SK-N-SH (cell line): ENCODE measurements at regions not wholly inside any gene's neighbourhood (a gene's known extent, or its start where the extent isn't known, plus 50 kb on each side); places are given as distances from the start of the nearest gene placed in this dataset.

Experiments used
- CTCF ChIA-PET: fragments of 300-600, 350-600 bp; formaldehyde crosslinking; extraction: SDS; loops from one replicate; lab custom pipeline; 2021; lab: Yijun Ruan, JAX
- POLR2A ChIA-PET: fragments of 350-600 bp; sonication (Branson Sonifier 250); formaldehyde crosslinking; extraction: SDS; loops from one replicate; lab custom pipeline; 2020; ENCODE audit warnings: antibody characterized with exemption, inconsistent platforms; lab: Yijun Ruan, JAX
- DNase-seq: peaks from one replicate; pipeline ENCODE4 v3.0.0; 2012
- H2AFZ ChIP-seq: fragments of 200-600 bp; sonication (generic); 2 replicates; pipeline ENCODE4 v1.8.1; 2016; ENCODE audit warnings: antibody characterized with exemption, mild to moderate bottlenecking, low read depth
- H3F3A ChIP-seq: fragments of 200-600 bp; sonication (generic); replicated peaks from 2 replicates; pipeline ENCODE3; 2016; ENCODE audit warnings: antibody characterized with exemption, mild to moderate bottlenecking; ENCODE audit not compliant: insufficient read depth
- H3K27ac ChIP-seq, 2 experiments: fragments of 200-500 bp in 1 of 2; fragments of 200-600 bp in 1 of 2; sonication (Bioruptor generic) in 1 of 2; sonication (generic), shearing (Covaris generic) in 1 of 2; 2 replicates each; pipeline versions ENCODE4 v1.5.1 to v1.6.1; 2014 to 2016; ENCODE audit warnings: low read depth in 2 of 2, inconsistent platforms in 1 of 2, low read length in 1 of 2, mild to moderate bottlenecking in 1 of 2, mixed read lengths in 1 of 2
- H3K27me3 ChIP-seq: fragments of 200-600 bp; sonication (generic), shearing (Covaris generic); 2 replicates; pipeline ENCODE4 v1.6.1; 2016; ENCODE audit warnings: mixed run types; ENCODE audit not compliant: insufficient read depth
- H3K36me3 ChIP-seq, 2 experiments: fragments of 200-500 bp in 1 of 2; fragments of 200-600 bp in 1 of 2; sonication (Bioruptor generic) in 1 of 2; sonication (generic) in 1 of 2; replicated peaks in 1 of 2; 2 replicates each; pipeline versions ENCODE3 to v1.5.1; 2014 to 2016; ENCODE audit warnings: low read length in 1 of 2, mild to moderate bottlenecking in 1 of 2; ENCODE audit not compliant: insufficient read depth in 2 of 2, control insufficient read depth in 1 of 2
- H3K4me1 ChIP-seq, 2 experiments: fragments of 200-500 bp in 1 of 2; fragments of 200-600 bp in 1 of 2; sonication (Bioruptor generic) in 1 of 2; sonication (generic), shearing (Covaris generic) in 1 of 2; 2 replicates each; pipeline versions ENCODE4 v1.5.1 to v1.6.1; 2014 to 2016; ENCODE audit warnings: low read depth in 1 of 2, low read length in 1 of 2, mixed run types in 1 of 2; ENCODE audit not compliant: insufficient read depth in 2 of 2, control insufficient read depth in 1 of 2
- H3K4me2 ChIP-seq: fragments of 200-600 bp; sonication (generic), shearing (Covaris generic); 2 replicates; pipeline ENCODE4 v1.6.1; 2017; ENCODE audit warnings: mixed run types
- H3K4me3 ChIP-seq, 2 experiments: fragments of 200-500 bp in 1 of 2; fragments of 200-600 bp in 1 of 2; sonication (Bioruptor generic) in 1 of 2; sonication (generic), shearing (Covaris generic) in 1 of 2; 2 replicates each; pipeline versions ENCODE4 v1.5.1 to v1.8.1; 2014 to 2016; ENCODE audit warnings: low read depth in 2 of 2, inconsistent platforms in 1 of 2, low read length in 1 of 2, mild to moderate bottlenecking in 1 of 2, mixed read lengths in 1 of 2, moderate library complexity in 1 of 2
- H3K79me2 ChIP-seq: fragments of 200-600 bp; sonication (generic); 2 replicates; pipeline ENCODE4 v1.8.1; 2017; ENCODE audit warnings: mild to moderate bottlenecking; ENCODE audit not compliant: insufficient read depth
- H3K9ac ChIP-seq: fragments of 200-600 bp; sonication (generic); 2 replicates; pipeline ENCODE4 v1.6.1; 2017; ENCODE audit warnings: mixed run types
- H3K9me2 ChIP-seq: fragments of 200-600 bp; sonication (generic); 2 replicates; pipeline ENCODE4 v1.6.1; 2017; ENCODE audit warnings: mixed run types
- H3K9me3 ChIP-seq: fragments of 200-600 bp; sonication (generic); 2 replicates; pipeline ENCODE4 v1.6.1; 2017; ENCODE audit warnings: mixed run types, mild to moderate bottlenecking, moderate library complexity
- H4K20me1 ChIP-seq: fragments of 200-600 bp; sonication (generic); 2 replicates; pipeline ENCODE4 v1.6.1; 2017; ENCODE audit warnings: mild to moderate bottlenecking, mixed run types; ENCODE audit not compliant: insufficient read depth
- CTCF ChIP-seq: fragments of 200-600 bp; sonication (generic); IDR thresholded peaks from 2 replicates; pipeline ENCODE4 v1.6.1; 2017; ENCODE audit warnings: antibody characterized with exemption, mild to moderate bottlenecking, moderate library complexity
- EP300 ChIP-seq, 2 experiments: IDR thresholded peaks; 2 replicates each; pipeline versions ENCODE4 v1.4.0 to v1.6.1; 2012; ENCODE audit warnings: borderline replicate concordance in 1 of 2, low read depth in 1 of 2, low read length in 1 of 2
- FOSL2 ChIP-seq: IDR thresholded peaks from 2 replicates; pipeline ENCODE4 v1.4.0; 2012; ENCODE audit warnings: low read depth, mild to moderate bottlenecking, moderate library complexity, borderline replicate concordance
- MAX ChIP-seq: IDR thresholded peaks from 2 replicates; pipeline ENCODE4 v1.4.0; 2012; ENCODE audit warnings: low read depth
- PBX3 ChIP-seq: IDR thresholded peaks from 2 replicates; pipeline ENCODE4; 2012
- POLR2AphosphoS5 ChIP-seq: IDR thresholded peaks from 2 replicates; pipeline ENCODE4 v1.6.1; 2012; ENCODE audit warnings: low read depth, low read length
- RFX5 ChIP-seq: IDR thresholded peaks from 2 replicates; pipeline ENCODE4 v1.6.1; 2012; ENCODE audit warnings: mild to moderate bottlenecking, improper control_type of control experiment, low read length
- SIN3A ChIP-seq: IDR thresholded peaks from 2 replicates; pipeline ENCODE4 v1.6.1; 2012; ENCODE audit warnings: low read depth, mild to moderate bottlenecking, low read length, moderate library complexity, borderline replicate concordance
- TEAD4 ChIP-seq: IDR thresholded peaks from 2 replicates; pipeline ENCODE4 v1.4.0; 2012; ENCODE audit warnings: mild to moderate bottlenecking, borderline replicate concordance; ENCODE audit not compliant: insufficient read depth
- USF1 ChIP-seq: IDR thresholded peaks from 2 replicates; pipeline ENCODE4 v1.4.0; 2012; ENCODE audit warnings: low read depth, borderline replicate concordance
- USF2 ChIP-seq: fragments of 150-350 bp; IDR thresholded peaks from 2 replicates; pipeline ENCODE4 v1.6.1; 2017; ENCODE audit warnings: antibody characterized with exemption, low read length, low read depth, borderline replicate concordance
- YY1 ChIP-seq: IDR thresholded peaks from 2 replicates; pipeline ENCODE4 v1.4.0; 2012; ENCODE audit warnings: low read depth, mild to moderate bottlenecking
- ZBTB33 ChIP-seq: IDR thresholded peaks from 2 replicates; pipeline ENCODE4 v1.4.0; 2012; ENCODE audit warnings: low read depth, borderline replicate concordance
- WGBS: methylation state at CpG from one replicate; pipeline ENCODE4 v1.1.6; 2017; ENCODE audit warnings: low lambda C conversion rate; 5-methylcytosine and 5-hydroxymethylcytosine counted together

- DNase-seq, result peak; percentile 49
- WGBS, result 0% methylated on average over 3 of the region's 6 CpGs
- Histone ChIP-seq H4K20me1 (no peaks in the 10 kb centered on the region), H3K9me3 (no peaks in the 10 kb centered on the region)
- TF ChIP-seq USF2 (no peak), PBX3 (no peak)
- TF ChIP-seq, all 33 proteins: peak for 0
- no peaks in the 10 kb centered on the region for H3K36me3 ChIP-seq
- H3K27me3 ChIP-seq, result no peaks in the 10 kb centered on the region
- H3K9me2 ChIP-seq, result no peaks in the 10 kb centered on the region
- no peak overlapping the region for H3K27ac ChIP-seq
- no peak overlapping the region for H3K4me3 ChIP-seq
- CTCF ChIA-PET, result interaction anchor here (0.6 to 1.0 kb wide), 2 partner anchors 14 to 1717 kb away, joined by 3 read pairs; no protein-coding TSS in a partner anchor
- no peak overlapping the region for H3K4me2 ChIP-seq
- H3F3A ChIP-seq, result no peaks in the 10 kb centered on the region
- POLR2A ChIA-PET, result no interaction called here
- no peak overlapping the region for H2AFZ ChIP-seq
- H3K79me2 ChIP-seq, result no peaks in the 10 kb centered on the region
- peaks cover 0 to 9% of the 10 kb centered on the region in 2 experiments; a peak in 1 of 4 replicates for H3K4me1 ChIP-seq
- H3K9ac ChIP-seq, result no peak overlapping the region
Measured at GRCh38 chr1:4071653-4072052, 171.6 kb upstream of the C1orf174 start.

- no peaks in the 10 kb centered on the region for H3K79me2 ChIP-seq
- H3K4me2 ChIP-seq, result no peak overlapping the region
- ChIA-PET CTCF (interaction anchor here (1.0 kb wide), 1 partner anchor 13 kb away, joined by 3 read pairs; no protein-coding TSS in a partner anchor), POLR2A (no interaction called here)
- no peaks in the 10 kb centered on the region for H3K9me2 ChIP-seq
- TF ChIP-seq TEAD4 (no peak), YY1 (no peak), SIN3A (no peak), USF1 (no peak), CTCF (no peak), ZBTB33 (no peak), PBX3 (no peak), POLR2AphosphoS5 (no peak), FOSL2 (no peak), MAX (no peak), EP300 (IDR thresholded peaks at IDR 0.05; ENCODE audit: borderline replicate concordance in 1 of 2, low read depth in 1 of 2, low read length in 1 of 2) (no peak), RFX5 (no peak)
- no peak overlapping the region for H2AFZ ChIP-seq
- no peaks in the 10 kb centered on the region for H3K9me3 ChIP-seq
- no peak overlapping the region for H3K4me3 ChIP-seq
- no peaks in the 10 kb centered on the region for H4K20me1 ChIP-seq
- H3F3A ChIP-seq, result no peaks in the 10 kb centered on the region
- no peak overlapping the region for H3K27ac ChIP-seq
- peaks cover 0 to 9% of the 10 kb centered on the region in 2 experiments; a peak in 1 of 4 replicates for H3K4me1 ChIP-seq
- no peak for DNase-seq
- H3K27me3 ChIP-seq, result no peaks in the 10 kb centered on the region
- no peaks in the 10 kb centered on the region for H3K36me3 ChIP-seq
- no peak overlapping the region for H3K9ac ChIP-seq
- WGBS, result 25% methylated on average over 12 of the region's 14 CpGs
Measured at GRCh38 chr1:4072481-4073153, 172.5 kb upstream of the C1orf174 start.
